ENCODE measurements at regions not wholly inside any gene's neighbourhood (a gene's known extent, or its start where the extent isn't known, plus 50 kb on each side); places are given as distances from the start of the nearest gene placed in this dataset.

DNA sequence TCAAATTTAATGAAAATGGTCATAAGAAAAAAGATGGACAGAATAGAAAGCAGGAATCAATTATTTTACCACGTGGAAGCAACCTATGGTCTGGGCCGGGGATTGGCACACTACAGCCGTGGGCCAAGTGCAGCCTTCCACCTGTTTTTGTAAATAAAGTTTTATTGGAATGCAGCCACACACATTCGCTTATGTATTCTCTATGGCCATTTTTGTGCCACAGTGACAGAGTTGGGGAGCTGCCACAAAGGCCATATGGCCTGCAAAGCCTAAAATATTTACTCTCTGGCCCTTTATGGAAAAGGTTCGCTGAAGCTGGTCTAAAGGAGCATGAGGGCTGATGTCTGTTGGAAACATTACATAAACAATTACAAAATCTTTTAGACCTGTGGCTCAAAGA lies 144.8 kb downstream of the TMCO5A start:
- TF ChIP-seq, protein P1, sequence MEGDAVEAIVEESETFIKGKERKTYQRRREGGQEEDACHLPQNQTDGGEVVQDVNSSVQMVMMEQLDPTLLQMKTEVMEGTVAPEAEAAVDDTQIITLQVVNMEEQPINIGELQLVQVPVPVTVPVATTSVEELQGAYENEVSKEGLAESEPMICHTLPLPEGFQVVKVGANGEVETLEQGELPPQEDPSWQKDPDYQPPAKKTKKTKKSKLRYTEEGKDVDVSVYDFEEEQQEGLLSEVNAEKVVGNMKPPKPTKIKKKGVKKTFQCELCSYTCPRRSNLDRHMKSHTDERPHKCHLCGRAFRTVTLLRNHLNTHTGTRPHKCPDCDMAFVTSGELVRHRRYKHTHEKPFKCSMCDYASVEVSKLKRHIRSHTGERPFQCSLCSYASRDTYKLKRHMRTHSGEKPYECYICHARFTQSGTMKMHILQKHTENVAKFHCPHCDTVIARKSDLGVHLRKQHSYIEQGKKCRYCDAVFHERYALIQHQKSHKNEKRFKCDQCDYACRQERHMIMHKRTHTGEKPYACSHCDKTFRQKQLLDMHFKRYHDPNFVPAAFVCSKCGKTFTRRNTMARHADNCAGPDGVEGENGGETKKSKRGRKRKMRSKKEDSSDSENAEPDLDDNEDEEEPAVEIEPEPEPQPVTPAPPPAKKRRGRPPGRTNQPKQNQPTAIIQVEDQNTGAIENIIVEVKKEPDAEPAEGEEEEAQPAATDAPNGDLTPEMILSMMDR (IDR thresholded peaks at IDR 0.05; ENCODE audit: low read depth, low read length, missing control alignments), result no peak
- H3K4me3 ChIP-seq (ENCODE audit: low read depth, low read length), result no peak overlapping the region
- DNase-seq (ENCODE audit: low read depth), result no peak

GRCh38 chr15:38080651-38081275 lies 146.3 kb downstream of the TMCO5A start:
- no peak overlapping the region for H3K4me3 ChIP-seq (ENCODE audit: low read depth, low read length)
- TF ChIP-seq, protein P1 (IDR thresholded peaks at IDR 0.05; ENCODE audit: low read depth, low read length, missing control alignments), result no peak
- DNase-seq (ENCODE audit: low read depth), result no peak

DNA sequence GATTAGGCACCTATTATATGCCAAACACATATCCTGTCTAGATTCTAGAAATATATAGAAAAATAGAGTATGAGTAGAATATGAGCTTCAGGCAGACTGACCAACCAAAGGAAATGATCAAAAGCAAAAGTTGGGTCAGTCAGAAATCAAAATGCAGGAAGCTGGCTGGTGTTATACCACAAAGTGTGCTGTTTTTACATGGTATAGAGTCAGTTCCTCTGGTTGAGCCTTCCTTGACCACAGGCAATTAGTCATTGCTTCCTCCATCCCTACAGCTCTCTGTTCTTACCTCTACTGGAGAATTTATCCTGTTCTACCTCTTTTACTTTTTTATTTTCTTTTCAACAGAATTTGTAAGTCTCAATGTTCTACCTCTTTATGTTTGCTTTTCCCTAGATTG lies 149.8 kb downstream of the TMCO5A start:
- H3K4me3 ChIP-seq (ENCODE audit: low read depth, low read length), result no peak overlapping the region
- DNase-seq (ENCODE audit: low read depth), result peak; percentile 60
- TF ChIP-seq, protein P1 (IDR thresholded peaks at IDR 0.05; ENCODE audit: low read depth, low read length, missing control alignments), result no peak

DNA sequence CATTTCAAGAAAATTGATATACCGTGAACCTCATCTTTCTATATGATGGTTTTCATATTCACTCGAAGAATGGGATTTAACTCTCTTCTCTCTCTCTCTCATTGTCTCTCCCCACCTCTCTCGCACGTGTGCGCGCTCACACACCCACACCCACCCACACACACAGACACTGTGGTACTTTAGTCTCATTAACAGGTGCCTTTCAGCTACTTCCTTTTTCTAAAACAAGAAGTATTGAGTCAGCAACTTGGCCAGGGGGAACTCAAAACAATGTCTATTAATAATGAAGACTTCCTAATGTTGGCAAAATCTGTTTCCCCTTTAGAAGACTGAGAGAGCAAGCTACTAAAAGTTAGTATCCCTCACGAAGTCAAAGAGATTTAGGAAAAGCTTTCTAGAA lies 150.7 kb downstream of the TMCO5A start:
- TF ChIP-seq, protein P1 (IDR thresholded peaks at IDR 0.05; ENCODE audit: low read depth, low read length, missing control alignments), result no peak
- H3K4me3 ChIP-seq (ENCODE audit: low read depth, low read length), result no peak overlapping the region
- peak; percentile 67 for DNase-seq (ENCODE audit: low read depth)

GRCh38 chr15:38085931-38086568 lies 151.6 kb downstream of the TMCO5A start:
- no peak for DNase-seq (ENCODE audit: low read depth)
- H3K4me3 ChIP-seq (ENCODE audit: low read depth, low read length), result no peak overlapping the region
- TF ChIP-seq, protein P1 (IDR thresholded peaks at IDR 0.05; ENCODE audit: low read depth, low read length, missing control alignments), result no peak

DNA sequence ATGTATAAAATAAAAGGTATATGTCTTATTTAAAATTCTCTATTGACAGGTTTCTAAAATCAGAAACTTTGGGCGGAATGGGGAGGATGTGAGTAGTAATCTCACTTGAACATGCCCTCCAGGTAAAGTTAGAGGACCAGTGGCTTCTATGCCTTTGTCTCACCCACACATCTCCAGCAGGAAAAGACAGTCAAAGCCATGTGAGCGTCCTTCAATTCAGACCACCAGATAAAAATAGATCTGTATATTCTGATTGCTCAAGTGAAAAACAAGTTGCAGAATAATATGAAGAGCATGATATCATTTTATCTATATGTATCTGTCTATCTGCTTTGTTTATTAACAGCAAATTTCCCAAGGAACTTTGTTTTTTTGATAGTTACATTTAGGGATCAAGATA lies 152.2 kb downstream of the TMCO5A start:
- TF ChIP-seq, protein P1 (IDR thresholded peaks at IDR 0.05; ENCODE audit: low read depth, low read length, missing control alignments), result no peak
- DNase-seq (ENCODE audit: low read depth), result no peak
- no peak overlapping the region for H3K4me3 ChIP-seq (ENCODE audit: low read depth, low read length)

DNA sequence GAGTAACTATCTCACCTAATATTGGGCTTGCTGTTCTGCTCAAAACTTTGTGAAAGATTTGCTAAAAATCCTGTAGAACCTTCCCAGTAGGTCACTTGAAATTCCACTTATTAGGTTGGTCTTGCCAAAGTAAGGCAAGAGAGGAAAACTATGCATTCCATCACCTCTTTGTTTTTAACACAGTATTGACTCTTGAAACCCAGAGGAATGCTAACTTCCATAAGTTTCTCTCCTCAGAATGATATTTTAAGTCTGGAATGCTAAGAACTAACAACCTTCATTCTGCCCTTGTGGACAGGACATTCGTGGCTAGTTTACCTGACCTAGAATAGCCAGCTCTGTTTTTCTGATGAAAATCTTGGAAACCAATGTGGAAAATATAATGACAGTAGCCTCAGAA lies 154.5 kb downstream of the TMCO5A start:
- TF ChIP-seq, protein P1 (IDR thresholded peaks at IDR 0.05; ENCODE audit: low read depth, low read length, missing control alignments), result no peak
- no peak overlapping the region for H3K4me3 ChIP-seq (ENCODE audit: low read depth, low read length)
- DNase-seq (ENCODE audit: low read depth), result no peak
